ENCODE measurements at regions not wholly inside any gene's neighbourhood (a gene's known extent, or its start where the extent isn't known, plus 50 kb on each side); places are given as distances from the start of the nearest gene placed in this dataset.

DNA sequence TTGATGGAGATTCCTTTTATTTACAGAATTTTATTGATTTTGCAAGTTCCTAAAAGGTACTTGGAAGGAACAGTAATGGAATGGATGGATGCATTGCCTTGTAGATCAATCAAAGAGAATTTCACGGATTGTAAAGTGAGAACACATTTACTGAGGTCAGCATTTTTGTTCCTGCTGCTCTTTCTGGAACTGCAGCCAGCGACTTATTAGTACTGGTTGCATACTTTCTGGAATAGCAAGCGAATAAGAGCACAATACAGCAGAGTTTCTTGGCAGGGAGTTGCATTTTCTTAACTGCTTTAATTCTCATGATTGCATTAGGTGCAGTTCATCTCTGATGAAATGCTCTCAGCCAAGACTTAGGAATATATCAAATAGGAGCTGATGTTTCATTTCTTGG, 106.1 kb upstream of the CHODL start:
- H3K4me3 ChIP-seq: no peak overlapping the region
- DNase-seq (no peak), ATAC-seq (ENCODE audit: low FRiP score in 2 of 2) (no peak)
- H3K27me3 ChIP-seq: no peaks in the 10 kb centered on the region
- no peaks in the 10 kb centered on the region for H3K36me3 ChIP-seq
- no peak overlapping the region for H3K27ac ChIP-seq
- 68 to 70% methylated on average over 3 of the region's 3 CpGs for WGBS, 2 donors
- no peaks in the 10 kb centered on the region for H3K4me1 ChIP-seq
- no peaks in the 10 kb centered on the region for H3K9me3 ChIP-seq
- TF ChIP-seq CTCF (IDR thresholded peaks at IDR 0.05) (no peak), EP300 (IDR thresholded peaks at IDR 0.05) (no peak), POLR2AphosphoS5 (IDR thresholded peaks at IDR 0.05) (no peak)

GRCh38 chr21:18129526-18129925, 115.1 kb upstream of the CHODL start:
- TF ChIP-seq POLR2AphosphoS5 (IDR thresholded peaks at IDR 0.05): no peak
- TF ChIP-seq POLR2A (IDR thresholded peaks at IDR 0.05): no peak
- no peak for TF ChIP-seq EP300 (IDR thresholded peaks at IDR 0.05)
- TF ChIP-seq CTCF (IDR thresholded peaks at IDR 0.05): no peak
- H3K9me3 ChIP-seq: no peaks in the 10 kb centered on the region

DNA sequence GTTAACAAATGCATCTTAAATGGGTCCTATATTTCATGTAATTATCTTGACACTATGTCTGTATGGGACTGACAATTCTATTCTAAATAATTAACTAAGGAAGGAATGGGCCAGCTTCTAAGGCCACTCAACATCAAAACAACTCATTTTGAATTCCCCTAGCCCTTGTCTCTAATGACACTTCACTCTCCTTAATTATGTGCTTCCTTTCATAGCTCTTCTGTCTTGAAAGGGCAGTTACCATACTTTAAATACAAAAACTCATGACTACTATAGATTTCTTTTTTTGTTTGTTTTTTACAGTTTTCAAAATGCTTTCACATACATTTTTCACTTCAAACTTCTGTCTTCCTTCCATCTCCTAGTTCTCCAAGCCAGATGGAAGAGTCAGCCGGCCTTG, 126.1 kb upstream of the CHODL start:
- TF ChIP-seq CTCF (IDR thresholded peaks at IDR 0.05) (no peak), EP300 (IDR thresholded peaks at IDR 0.05) (no peak), POLR2AphosphoS5 (IDR thresholded peaks at IDR 0.05) (no peak), POLR2A (IDR thresholded peaks at IDR 0.05) (no peak)
- Histone ChIP-seq H3K36me3 (no peaks in the 10 kb centered on the region), H3K27me3 (no peaks in the 10 kb centered on the region), H3K27ac (no peak overlapping the region), H3K9me3 (no peaks in the 10 kb centered on the region), H3K4me1 (no peaks in the 10 kb centered on the region), H3K4me3 (no peak overlapping the region)
- DNase-seq (no peak), ATAC-seq (ENCODE audit: low FRiP score in 2 of 2) (no peak)
- 63 to 74% methylated on average over 1 of the region's 1 CpG for WGBS, 2 donors

More at GRCh38 chr21:18129526-18129925, 115.1 kb upstream of the CHODL start:
- H3K36me3 ChIP-seq: no peaks in the 10 kb centered on the region
- no peak overlapping the region for H3K27ac ChIP-seq
- ATAC-seq (ENCODE audit: low FRiP score in 2 of 2) (no peak), DNase-seq (no peak)
- H3K4me3 ChIP-seq: no peak overlapping the region
- WGBS, 2 donors: 61 to 71% methylated on average over 1 of the region's 1 CpG
- H3K4me1 ChIP-seq: no peaks in the 10 kb centered on the region
- no peaks in the 10 kb centered on the region for H3K27me3 ChIP-seq

DNA sequence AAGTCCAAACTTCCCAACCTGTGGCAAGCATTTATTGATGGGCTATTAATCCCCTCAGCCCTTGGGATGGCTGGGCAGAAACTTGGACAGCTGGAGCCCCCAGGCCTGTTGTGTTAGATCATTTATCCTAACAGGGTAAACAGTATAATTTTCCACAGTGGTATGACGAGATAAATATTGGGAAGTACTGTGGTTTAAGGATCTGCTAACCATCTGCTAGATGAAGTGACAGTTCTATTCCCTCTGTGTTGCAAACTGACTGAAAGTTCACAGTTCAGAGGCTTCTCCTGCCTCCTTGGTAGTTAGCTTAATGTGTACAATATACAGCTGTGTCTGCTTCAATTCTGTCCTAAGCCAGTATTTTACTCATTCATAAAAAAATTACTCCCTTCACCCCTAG, 127.5 kb upstream of the CHODL start:
- DNase-seq (no peak), ATAC-seq (ENCODE audit: low FRiP score in 2 of 2) (no peak)
- WGBS, 2 donors: 70 to 83% methylated on average over 1 of the region's 1 CpG

More for the DNA sequence above, 127.5 kb upstream of the CHODL start:
- Histone ChIP-seq H3K36me3 (no peaks in the 10 kb centered on the region), H3K9me3 (no peaks in the 10 kb centered on the region), H3K4me3 (no peak overlapping the region), H3K4me1 (no peaks in the 10 kb centered on the region), H3K27ac (no peak overlapping the region), H3K27me3 (no peaks in the 10 kb centered on the region)
- TF ChIP-seq EP300 (IDR thresholded peaks at IDR 0.05) (no peak), POLR2A (IDR thresholded peaks at IDR 0.05) (no peak), CTCF (IDR thresholded peaks at IDR 0.05) (no peak), POLR2AphosphoS5 (IDR thresholded peaks at IDR 0.05) (no peak)

Measured in upper lobe of left lung (tissue), 6 donors.